ENCODE measurements at regions not wholly inside any gene's neighbourhood (a gene's known extent, or its start where the extent isn't known, plus 50 kb on each side); places are given as distances from the start of the nearest gene placed in this dataset.
"Not testable (repeated sequence)": the region's sequence is repeated elsewhere in the genome, so short reads cannot be mapped to it uniquely, and the experiment has no call there.

- DNase-seq, result peak; percentile 77
These were observed 92.9 kb upstream of the ADRA1D start for GRCh38 chr20:4341804-4342485.

- DNase-seq, result no peak
These were observed 86.6 kb upstream of the ADRA1D start for GRCh38 chr20:4335722-4336121.

GRCh38 chr20:4332121-4332860, 83.2 kb upstream of the ADRA1D start:
- DNase-seq, result no peak

- DNase-seq, result no peak
These were observed 80.9 kb upstream of the ADRA1D start for GRCh38 chr20:4330011-4330410.

- no peak for DNase-seq
These were observed 80.1 kb upstream of the ADRA1D start for GRCh38 chr20:4329232-4329631.

GRCh38 chr20:4328541-4328940, 79.5 kb upstream of the ADRA1D start:
- DNase-seq, result no peak

- no peak for DNase-seq
These were observed 78.9 kb upstream of the ADRA1D start for GRCh38 chr20:4327956-4328355.

GRCh38 chr20:4326195-4327065, 77.3 kb upstream of the ADRA1D start:
- DNase-seq, result peak; percentile 20

GRCh38 chr20:4325548-4326187, 76.6 kb upstream of the ADRA1D start:
- DNase-seq, result no peak

GRCh38 chr20:4324611-4325243, 75.6 kb upstream of the ADRA1D start:
- no peak for DNase-seq

GRCh38 chr20:4322499-4322898, 73.4 kb upstream of the ADRA1D start:
- no peak for DNase-seq

GRCh38 chr20:4320291-4320690, 71.2 kb upstream of the ADRA1D start:
- DNase-seq, result no peak

GRCh38 chr20:4318891-4319290, 69.8 kb upstream of the ADRA1D start:
- peak; percentile 35 for DNase-seq

- DNase-seq, result not testable (repeated sequence)
These were observed 61.5 kb upstream of the ADRA1D start for GRCh38 chr20:4310616-4311015.

- no peak for DNase-seq
These were observed 57.1 kb upstream of the ADRA1D start for GRCh38 chr20:4306206-4306605.

- DNase-seq, result no peak
These were observed 56.0 kb upstream of the ADRA1D start for GRCh38 chr20:4305091-4305490.

GRCh38 chr20:4304601-4305000, 55.5 kb upstream of the ADRA1D start:
- no peak for DNase-seq

- no peak for DNase-seq
These were observed 54.0 kb upstream of the ADRA1D start for GRCh38 chr20:4303136-4303535.

- DNase-seq, result no peak
These were observed 51.8 kb upstream of the ADRA1D start for GRCh38 chr20:4300921-4301320.

GRCh38 chr20:4300401-4300800, 51.3 kb upstream of the ADRA1D start:
- no peak for DNase-seq

GRCh38 chr20:4299773-4300172, 50.7 kb upstream of the ADRA1D start:
- DNase-seq, result no peak

GRCh38 chr20:4299216-4299615, 50.1 kb upstream of the ADRA1D start:
- no peak for DNase-seq

All from fibroblast of skin of back (primary cell).